Stomach (tissue), 8 donors: ENCODE measurements at regions not wholly inside any gene's neighbourhood (a gene's known extent, or its start where the extent isn't known, plus 50 kb on each side); places are given as distances from the start of the nearest gene placed in this dataset.
"Not testable (repeated sequence)": the region's sequence is repeated elsewhere in the genome, so short reads cannot be mapped to it uniquely, and the experiment has no call there.

Experiments used
- DNase-seq, 2 donors: peaks; one replicate each; pipeline versions ENCODE4 v3.0.0 to v3.0.0-alpha.2; 2013 to 2019
- H3K27ac ChIP-seq, 5 donors: fragments of 200-600 bp in 4 of 5; sonication (generic) in 4 of 5; one replicate each; pipeline ENCODE4 v1.5.1; 2013 to 2019; ENCODE audit warnings: mild to moderate bottlenecking in 1 of 5, moderate library complexity in 1 of 5
- H3K27me3 ChIP-seq, 3 donors: fragments of 200-600 bp; sonication (generic); one replicate each; pipeline ENCODE4 v1.5.1; 2017 to 2019; ENCODE audit warnings: mixed run types in 1 of 3
- H3K36me3 ChIP-seq, 4 donors: fragments of 200-600 bp; sonication (generic); 1 replicate in 3 of 4; 2 replicates in 1 of 4; pipeline ENCODE4 v1.5.1; 2016 to 2019
- H3K4me1 ChIP-seq, 4 donors: fragments of 200-600 bp; sonication (generic); one replicate each; pipeline ENCODE4 v1.5.1; 2016 to 2019
- H3K4me3 ChIP-seq, 4 donors: fragments of 200-600 bp; sonication (generic) in 3 of 4; one replicate each; pipeline ENCODE4 v1.5.1; 2016 to 2019; ENCODE audit warnings: mild to moderate bottlenecking in 1 of 4
- H3K9me3 ChIP-seq, 4 donors: fragments of 200-600 bp; sonication (generic); one replicate each; pipeline ENCODE4 v1.5.1; 2016 to 2019
- CTCF ChIP-seq, 7 experiments: fragments of 450-650 bp in 4 of 7; fragments of 200-600 bp in 3 of 7; sonication (generic) in 3 of 7; IDR thresholded peaks; one replicate each; pipeline ENCODE4 v1.5.1; 2016 to 2019; ENCODE audit warnings: antibody characterized with exemption in 7 of 7, control low read depth in 2 of 7, mild to moderate bottlenecking in 1 of 7
- EP300 ChIP-seq: sonication (generic); formaldehyde crosslinking; IDR thresholded peaks from one replicate; pipeline ENCODE4 v1.6.1; 2017; ENCODE audit warnings: antibody characterized with exemption
- POLR2A ChIP-seq, 4 donors: fragments of 450-650 bp; IDR thresholded peaks; one replicate each; pipeline ENCODE4 v1.6.1; 2016; ENCODE audit warnings: antibody characterized with exemption in 4 of 4, control low read depth in 2 of 4, mild to moderate bottlenecking in 1 of 4, moderate library complexity in 1 of 4
- POLR2AphosphoS5 ChIP-seq, 3 donors: sonication (generic); formaldehyde crosslinking; IDR thresholded peaks; one replicate each; pipeline ENCODE4 v1.6.1; 2016; ENCODE audit warnings: antibody characterized with exemption in 3 of 3
- WGBS, 5 donors: extraction: QIAGEN DNeasy Blood & Tissue Kit in 3 of 5; methylation state at CpG; one replicate each; pipeline versions ENCODE4 v1.1.5 to v1.1.7; 2013 to 2018; 5-methylcytosine and 5-hydroxymethylcytosine counted together
- intact Hi-C: fragments of 100-400 bp; cut with DNase I; formaldehyde crosslinking; loops from one replicate; pipeline ENCODE4 v1.15.1; 2023; ENCODE audit warnings: low total_unique reads
- donor health status: healthy with polysubstance abuse.
- donor health status: Bipolar disorder and iron deficiency.
- donor health status: healthy.

- Histone ChIP-seq H3K36me3 (no peaks in the 10 kb centered on the region), H3K27me3 (peaks cover 0 to 100% (median 19%) of the 10 kb centered on the region in 3 donors), H3K4me3 (no peak overlapping the region), H3K27ac (no peak overlapping the region), H3K9me3 (no peaks in the 10 kb centered on the region), H3K4me1 (peaks cover 0 to 15% (median 10%) of the 10 kb centered on the region in 4 donors)
- 68 to 80% (median 75%) methylated on average over 3 of the region's 3 CpGs for WGBS, 5 donors
- intact Hi-C loops: no loop called here
- no peak for DNase-seq
- TF ChIP-seq POLR2AphosphoS5 (IDR thresholded peaks at IDR 0.05) (no peak), CTCF (IDR thresholded peaks at IDR 0.05) (no peak), POLR2A (IDR thresholded peaks at IDR 0.05) (no peak), EP300 (no peak)
These were observed 57.8 kb upstream of the CEACAM21 start for GRCh38 chr19:41518141-41518540.

- H3K36me3 ChIP-seq, intact Hi-C loops, DNase-seq, H3K9me3 ChIP-seq: not testable (repeated sequence)
- H3K4me1 ChIP-seq: peaks cover 0 to 15% (median 10%) of the 10 kb centered on the region in 4 donors
- peak overlapping the region in 4 of 5 donors; percentile 20 to 74 (median 70) for H3K27ac ChIP-seq
- H3K4me3 ChIP-seq: peak overlapping the region; percentile 27 to 44 (median 34)
- peaks cover 0 to 94% (median 19%) of the 10 kb centered on the region in 3 donors for H3K27me3 ChIP-seq
- WGBS, 5 donors: 37 to 54% (median 46%) methylated on average over 18 of the region's 18 CpGs
These were observed 54.6 kb upstream of the CEACAM21 start for GRCh38 chr19:41521138-41521930.

GRCh38 chr19:41521931-41522555 is 53.9 kb upstream of the CEACAM21 start:
- 3 to 6% (median 4%) methylated on average over 32 to 57 of the region's 58 CpGs for WGBS, 5 donors
- no peaks in the 10 kb centered on the region for H3K36me3 ChIP-seq
- H3K4me1 ChIP-seq: peaks cover 0 to 15% (median 10%) of the 10 kb centered on the region in 4 donors
- H3K27ac ChIP-seq: peak overlapping the region in 4 of 5 donors; percentile 20 to 74 (median 70)
- H3K27me3 ChIP-seq: peaks cover 0 to 94% (median 15%) of the 10 kb centered on the region in 3 donors
- no peak for TF ChIP-seq POLR2A (IDR thresholded peaks at IDR 0.05)
- TF ChIP-seq POLR2AphosphoS5 (IDR thresholded peaks at IDR 0.05): no peak
- no peak for TF ChIP-seq EP300
- TF ChIP-seq CTCF (IDR thresholded peaks at IDR 0.05): no peak
- DNase-seq: peak in 1 of 2 donors; percentile 40
- intact Hi-C loops: no loop called here
- H3K4me3 ChIP-seq: peak overlapping the region; percentile 27 to 44 (median 34)
- no peaks in the 10 kb centered on the region for H3K9me3 ChIP-seq

- Histone ChIP-seq H3K27ac (no peak overlapping the region), H3K4me1 (peaks cover 0 to 15% (median 10%) of the 10 kb centered on the region in 4 donors), H3K27me3 (peaks cover 0 to 80% (median 15%) of the 10 kb centered on the region in 3 donors), H3K9me3 (no peaks in the 10 kb centered on the region), H3K36me3 (no peaks in the 10 kb centered on the region), H3K4me3 (no peak overlapping the region)
- intact Hi-C loops: no loop called here
- DNase-seq: no peak
- TF ChIP-seq EP300 (no peak), CTCF (IDR thresholded peaks at IDR 0.05) (no peak), POLR2A (IDR thresholded peaks at IDR 0.05) (no peak), POLR2AphosphoS5 (IDR thresholded peaks at IDR 0.05) (no peak)
- WGBS, 5 donors: 39 to 59% (median 50%) methylated on average over 1 of the region's 1 CpG
These were observed 50.0 kb upstream of the CEACAM21 start for GRCh38 chr19:41525989-41526388.
